Mucosa of descending colon (tissue), 3 donors: ENCODE measurements at regions not wholly inside any gene's neighbourhood (a gene's known extent, or its start where the extent isn't known, plus 50 kb on each side); places are given as distances from the start of the nearest gene placed in this dataset.
A peak's percentile ranks its signal among the peaks of the same experiment; 100 is the strongest.
"Not testable (repeated sequence)": the region's sequence is repeated elsewhere in the genome, so short reads cannot be mapped to it uniquely, and the experiment has no call there.

Experiments
- ATAC-seq: fragments of 200-7000 bp; cut with Tn5 transposase; one replicate; pipeline ENCODE4 v1.9.1; 2020; ENCODE audit warnings: mild to moderate bottlenecking, moderate library complexity
- DNase-seq, 3 donors: peaks; one replicate each; pipeline ENCODE4 v3.0.0-alpha.2; 2020
- H3K36me3 ChIP-seq: fragments of 200-600 bp; one replicate; pipeline ENCODE4 v1.8.0; 2021; ENCODE audit warnings: low read depth, mild to moderate bottlenecking
- H3K4me1 ChIP-seq: fragments of 200-600 bp; one replicate; pipeline ENCODE4 v1.8.0; 2021; ENCODE audit warnings: low read depth, mild to moderate bottlenecking
- H3K4me3 ChIP-seq: fragments of 200-600 bp; one replicate; pipeline ENCODE4 v1.8.0; 2021; ENCODE audit warnings: mild to moderate bottlenecking
- H3K9me3 ChIP-seq: fragments of 200-600 bp; one replicate; pipeline ENCODE4 v1.8.0; 2021; ENCODE audit warnings: mild to moderate bottlenecking
- intact Hi-C, 2 donors: fragments of 100-400 bp; cut with DNase I in 1 of 2; cut with micrococcal nuclease in 1 of 2; formaldehyde crosslinking; loops; one replicate each; pipeline versions ENCODE4 v1.11.0 to v1.11.1; 2022; cut with DNase I, micrococcal nuclease
- TF ChIP-seq, protein P1 (sequence below): fragments of 200-600 bp; IDR thresholded peaks from one replicate; pipeline ENCODE4 v1.8.0; 2022; ENCODE audit warnings: antibody characterized with exemption, mild to moderate bottlenecking
- donor health status: DM: no; HTN: no; CAD: no; lungs with moderate emphysema.
- donor health status: DM: no; HTN: no; CAD: no.
- donor health status: DM: no; HTN: yes; CAD: no.

DNA sequence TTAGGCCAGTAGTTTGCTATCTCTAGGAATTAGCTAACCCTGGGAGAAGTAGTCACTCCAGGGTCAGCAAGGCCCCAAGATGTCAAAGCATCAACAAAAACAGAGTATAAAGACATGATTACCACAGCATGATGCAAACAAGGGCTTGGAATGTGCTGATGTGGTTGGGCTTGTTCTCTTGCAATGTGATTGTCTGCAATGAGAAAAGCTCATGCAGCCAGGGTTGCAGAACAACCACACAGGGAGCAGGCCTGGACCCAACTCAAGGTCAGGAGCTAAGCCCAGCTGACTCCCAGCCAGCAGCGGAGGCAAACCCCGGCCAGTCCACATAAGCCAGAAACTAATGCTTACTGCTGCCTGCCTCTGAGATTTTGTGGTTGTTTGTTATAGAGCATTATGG is 132.4 kb upstream of the ZC3H12C start:
- ATAC-seq (peak; percentile 51), DNase-seq (peak; percentile 30 to 59 (median 40))

DNA sequence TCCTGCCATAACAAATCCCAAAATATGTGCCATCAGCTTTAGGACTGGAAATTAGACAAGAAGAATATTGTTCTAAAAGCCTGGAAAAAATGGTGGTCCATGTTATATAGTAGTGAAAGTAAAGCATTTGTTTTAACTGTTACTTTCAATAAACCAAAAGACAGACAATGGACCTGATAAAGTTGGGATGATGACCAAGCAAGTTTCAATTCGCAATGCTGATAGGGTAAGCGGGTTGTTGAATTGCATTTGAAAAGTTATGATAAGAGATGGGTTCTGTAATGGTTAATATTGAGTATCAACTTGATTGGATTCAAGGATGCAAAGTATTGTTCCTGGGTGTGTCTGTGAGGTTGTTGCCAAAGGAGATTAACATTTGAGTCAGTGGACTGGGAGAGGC is 131.9 kb upstream of the ZC3H12C start:
- Histone ChIP-seq H3K4me3 (no peak overlapping the region), H3K36me3 (no peaks in the 10 kb centered on the region), H3K9me3 (no peaks in the 10 kb centered on the region), H3K4me1 (no peaks in the 10 kb centered on the region)
- ATAC-seq (no peak), DNase-seq (no peak)
- intact Hi-C loops, result no loop called here
- TF ChIP-seq, protein P1, sequence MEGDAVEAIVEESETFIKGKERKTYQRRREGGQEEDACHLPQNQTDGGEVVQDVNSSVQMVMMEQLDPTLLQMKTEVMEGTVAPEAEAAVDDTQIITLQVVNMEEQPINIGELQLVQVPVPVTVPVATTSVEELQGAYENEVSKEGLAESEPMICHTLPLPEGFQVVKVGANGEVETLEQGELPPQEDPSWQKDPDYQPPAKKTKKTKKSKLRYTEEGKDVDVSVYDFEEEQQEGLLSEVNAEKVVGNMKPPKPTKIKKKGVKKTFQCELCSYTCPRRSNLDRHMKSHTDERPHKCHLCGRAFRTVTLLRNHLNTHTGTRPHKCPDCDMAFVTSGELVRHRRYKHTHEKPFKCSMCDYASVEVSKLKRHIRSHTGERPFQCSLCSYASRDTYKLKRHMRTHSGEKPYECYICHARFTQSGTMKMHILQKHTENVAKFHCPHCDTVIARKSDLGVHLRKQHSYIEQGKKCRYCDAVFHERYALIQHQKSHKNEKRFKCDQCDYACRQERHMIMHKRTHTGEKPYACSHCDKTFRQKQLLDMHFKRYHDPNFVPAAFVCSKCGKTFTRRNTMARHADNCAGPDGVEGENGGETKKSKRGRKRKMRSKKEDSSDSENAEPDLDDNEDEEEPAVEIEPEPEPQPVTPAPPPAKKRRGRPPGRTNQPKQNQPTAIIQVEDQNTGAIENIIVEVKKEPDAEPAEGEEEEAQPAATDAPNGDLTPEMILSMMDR, result no peak

More for the DNA sequence above, 132.4 kb upstream of the ZC3H12C start:
- H3K36me3 ChIP-seq, result no peaks in the 10 kb centered on the region
- no peaks in the 10 kb centered on the region for H3K9me3 ChIP-seq
- H3K4me1 ChIP-seq, result no peaks in the 10 kb centered on the region
- H3K4me3 ChIP-seq, result no peak overlapping the region
- intact Hi-C loops, result no loop called here
- TF ChIP-seq, protein P1, result no peak

DNA sequence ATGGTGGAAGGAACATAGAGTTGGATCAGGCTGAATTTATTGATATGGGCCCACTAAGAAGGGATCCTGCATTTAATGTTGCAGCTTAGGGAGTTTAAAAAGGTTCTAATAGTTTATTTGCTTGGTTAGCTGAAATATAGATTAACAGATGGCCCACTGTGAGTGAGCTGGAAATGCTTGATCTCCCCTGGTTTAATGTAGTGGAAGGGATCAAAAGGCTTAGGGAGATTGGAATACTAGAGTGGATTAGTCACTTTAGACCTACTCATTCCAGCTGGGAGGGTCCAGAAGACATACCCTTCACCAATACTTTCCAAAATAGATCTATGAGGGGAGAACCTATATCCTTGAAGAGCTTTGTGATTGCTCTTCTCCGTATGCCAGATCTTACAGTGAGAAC is 130.1 kb upstream of the ZC3H12C start:
- no peaks in the 10 kb centered on the region for H3K36me3 ChIP-seq
- DNase-seq (no peak), ATAC-seq (no peak)
- no peaks in the 10 kb centered on the region for H3K4me1 ChIP-seq
- no peak overlapping the region for H3K4me3 ChIP-seq
- intact Hi-C loops, result no loop called here
- H3K9me3 ChIP-seq, result no peaks in the 10 kb centered on the region
- TF ChIP-seq, protein P1, result no peak

DNA sequence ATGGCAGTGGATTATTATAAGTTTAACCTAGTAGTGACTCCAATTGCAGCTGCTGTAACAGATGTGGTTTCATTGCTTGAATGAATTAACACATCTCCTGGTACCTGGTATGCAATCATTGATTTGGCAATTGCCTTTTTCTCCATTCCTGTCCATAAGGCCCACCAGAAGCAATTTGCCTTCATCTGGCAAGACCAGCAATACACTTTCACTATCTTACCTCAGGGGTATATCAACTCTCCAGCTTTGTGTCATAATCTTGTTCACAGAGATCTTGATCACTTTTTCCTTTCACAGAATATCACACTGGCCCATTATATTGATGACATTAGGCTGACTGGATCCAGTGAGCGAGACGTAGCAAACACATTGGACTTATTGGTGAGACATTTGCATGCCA is 128.7 kb upstream of the ZC3H12C start:
- no peak for DNase-seq
- TF ChIP-seq, protein P1, result no peak
- no peak for ATAC-seq
- intact Hi-C loops, result no loop called here
- Histone ChIP-seq H3K4me3 (no peak overlapping the region), H3K9me3 (no peaks in the 10 kb centered on the region), H3K36me3 (no peaks in the 10 kb centered on the region), H3K4me1 (no peaks in the 10 kb centered on the region)

DNA sequence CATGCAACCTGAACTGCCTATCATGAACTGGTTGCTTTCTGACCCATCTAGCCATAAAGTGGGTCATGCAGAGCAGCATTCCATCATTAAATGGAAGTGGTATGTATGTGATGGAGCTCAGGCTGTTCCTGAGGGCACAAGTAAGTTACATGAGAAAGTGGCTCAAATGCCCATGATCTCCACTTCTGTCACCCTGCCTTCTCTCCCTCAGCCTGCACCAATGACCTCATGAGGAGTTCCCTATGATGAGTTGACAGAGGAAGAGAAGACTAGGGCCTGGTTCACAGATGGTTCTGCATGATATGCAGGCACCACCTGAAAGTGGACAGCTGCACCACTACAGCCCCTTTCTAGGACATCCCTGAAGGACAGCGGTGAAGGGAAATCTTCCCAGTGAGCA is 127.7 kb upstream of the ZC3H12C start:
- H3K4me3 ChIP-seq, H3K4me1 ChIP-seq, H3K9me3 ChIP-seq, DNase-seq, intact Hi-C loops, H3K36me3 ChIP-seq, ATAC-seq: not testable (repeated sequence)

DNA sequence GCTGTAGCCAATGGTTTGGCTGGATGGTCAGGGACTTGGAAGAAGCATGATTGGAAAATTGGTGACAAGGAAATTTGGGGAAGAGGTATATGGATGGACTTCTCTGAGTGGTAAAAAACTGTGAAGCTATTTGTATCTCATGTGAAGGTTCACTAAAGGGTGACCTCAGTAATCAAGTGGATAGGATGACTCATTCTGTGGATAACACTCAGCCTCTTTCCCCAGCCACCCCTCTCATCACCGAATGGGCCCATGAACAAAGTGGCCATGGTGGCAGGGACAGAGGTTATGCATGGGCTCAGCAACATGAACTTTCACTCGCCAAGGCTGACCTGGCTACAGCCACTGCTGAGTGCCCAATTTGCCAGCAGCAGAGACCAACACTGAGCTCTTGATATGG is 127.3 kb upstream of the ZC3H12C start:
- H3K36me3 ChIP-seq, intact Hi-C loops, H3K9me3 ChIP-seq, H3K4me1 ChIP-seq, DNase-seq, H3K4me3 ChIP-seq, ATAC-seq: not testable (repeated sequence)

DNA sequence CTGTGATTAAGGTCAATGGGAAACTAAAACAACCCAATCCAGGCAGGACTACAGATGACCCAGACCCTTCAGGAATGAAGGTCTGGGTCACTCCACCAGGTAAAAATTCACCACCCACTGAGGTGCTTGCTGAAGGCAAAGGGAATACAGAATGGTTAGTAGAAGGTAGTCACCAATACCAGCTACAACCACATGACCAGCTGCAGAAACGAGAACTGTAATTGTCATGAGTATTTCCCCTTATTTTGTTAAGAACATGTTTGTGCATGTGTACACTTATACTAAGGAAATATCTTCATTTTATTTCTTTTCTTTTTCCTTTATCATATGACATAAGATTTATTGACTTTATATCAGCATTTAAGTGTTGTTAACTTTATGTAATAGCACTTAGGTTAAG is 126.1 kb upstream of the ZC3H12C start:
- H3K9me3 ChIP-seq, DNase-seq, ATAC-seq, intact Hi-C loops, H3K36me3 ChIP-seq, H3K4me1 ChIP-seq, H3K4me3 ChIP-seq: not testable (repeated sequence)
